SK-N-SH (cell line): ENCODE measurements at regions not wholly inside any gene's neighbourhood (a gene's known extent, or its start where the extent isn't known, plus 50 kb on each side); places are given as distances from the start of the nearest gene placed in this dataset.

ENCODE experiments used
- CTCF ChIA-PET: fragments of 300-600, 350-600 bp; formaldehyde crosslinking; extraction: SDS; loops from one replicate; lab custom pipeline; 2021; lab: Yijun Ruan, JAX
- POLR2A ChIA-PET: fragments of 350-600 bp; sonication (Branson Sonifier 250); formaldehyde crosslinking; extraction: SDS; loops from one replicate; lab custom pipeline; 2020; ENCODE audit warnings: antibody characterized with exemption, inconsistent platforms; lab: Yijun Ruan, JAX
- DNase-seq: peaks from one replicate; pipeline ENCODE4 v3.0.0; 2012
- H2AFZ ChIP-seq: fragments of 200-600 bp; sonication (generic); 2 replicates; pipeline ENCODE4 v1.8.1; 2016; ENCODE audit warnings: antibody characterized with exemption, mild to moderate bottlenecking, low read depth
- H3F3A ChIP-seq: fragments of 200-600 bp; sonication (generic); replicated peaks from 2 replicates; pipeline ENCODE3; 2016; ENCODE audit warnings: antibody characterized with exemption, mild to moderate bottlenecking; ENCODE audit not compliant: insufficient read depth
- H3K27ac ChIP-seq, 2 experiments: fragments of 200-500 bp in 1 of 2; fragments of 200-600 bp in 1 of 2; sonication (Bioruptor generic) in 1 of 2; sonication (generic), shearing (Covaris generic) in 1 of 2; 2 replicates each; pipeline versions ENCODE4 v1.5.1 to v1.6.1; 2014 to 2016; ENCODE audit warnings: low read depth in 2 of 2, inconsistent platforms in 1 of 2, low read length in 1 of 2, mild to moderate bottlenecking in 1 of 2, mixed read lengths in 1 of 2
- H3K27me3 ChIP-seq: fragments of 200-600 bp; sonication (generic), shearing (Covaris generic); 2 replicates; pipeline ENCODE4 v1.6.1; 2016; ENCODE audit warnings: mixed run types; ENCODE audit not compliant: insufficient read depth
- H3K36me3 ChIP-seq, 2 experiments: fragments of 200-500 bp in 1 of 2; fragments of 200-600 bp in 1 of 2; sonication (Bioruptor generic) in 1 of 2; sonication (generic) in 1 of 2; replicated peaks in 1 of 2; 2 replicates each; pipeline versions ENCODE3 to v1.5.1; 2014 to 2016; ENCODE audit warnings: low read length in 1 of 2, mild to moderate bottlenecking in 1 of 2; ENCODE audit not compliant: insufficient read depth in 2 of 2, control insufficient read depth in 1 of 2
- H3K4me1 ChIP-seq, 2 experiments: fragments of 200-500 bp in 1 of 2; fragments of 200-600 bp in 1 of 2; sonication (Bioruptor generic) in 1 of 2; sonication (generic), shearing (Covaris generic) in 1 of 2; 2 replicates each; pipeline versions ENCODE4 v1.5.1 to v1.6.1; 2014 to 2016; ENCODE audit warnings: low read depth in 1 of 2, low read length in 1 of 2, mixed run types in 1 of 2; ENCODE audit not compliant: insufficient read depth in 2 of 2, control insufficient read depth in 1 of 2
- H3K4me2 ChIP-seq: fragments of 200-600 bp; sonication (generic), shearing (Covaris generic); 2 replicates; pipeline ENCODE4 v1.6.1; 2017; ENCODE audit warnings: mixed run types
- H3K4me3 ChIP-seq, 2 experiments: fragments of 200-500 bp in 1 of 2; fragments of 200-600 bp in 1 of 2; sonication (Bioruptor generic) in 1 of 2; sonication (generic), shearing (Covaris generic) in 1 of 2; 2 replicates each; pipeline versions ENCODE4 v1.5.1 to v1.8.1; 2014 to 2016; ENCODE audit warnings: low read depth in 2 of 2, inconsistent platforms in 1 of 2, low read length in 1 of 2, mild to moderate bottlenecking in 1 of 2, mixed read lengths in 1 of 2, moderate library complexity in 1 of 2
- H3K79me2 ChIP-seq: fragments of 200-600 bp; sonication (generic); 2 replicates; pipeline ENCODE4 v1.8.1; 2017; ENCODE audit warnings: mild to moderate bottlenecking; ENCODE audit not compliant: insufficient read depth
- H3K9ac ChIP-seq: fragments of 200-600 bp; sonication (generic); 2 replicates; pipeline ENCODE4 v1.6.1; 2017; ENCODE audit warnings: mixed run types
- H3K9me2 ChIP-seq: fragments of 200-600 bp; sonication (generic); 2 replicates; pipeline ENCODE4 v1.6.1; 2017; ENCODE audit warnings: mixed run types
- H3K9me3 ChIP-seq: fragments of 200-600 bp; sonication (generic); 2 replicates; pipeline ENCODE4 v1.6.1; 2017; ENCODE audit warnings: mixed run types, mild to moderate bottlenecking, moderate library complexity
- H4K20me1 ChIP-seq: fragments of 200-600 bp; sonication (generic); 2 replicates; pipeline ENCODE4 v1.6.1; 2017; ENCODE audit warnings: mild to moderate bottlenecking, mixed run types; ENCODE audit not compliant: insufficient read depth
- CHD2 ChIP-seq: fragments of 150-350 bp; IDR thresholded peaks from 2 replicates; pipeline ENCODE4 v1.6.1; 2018; ENCODE audit warnings: low read length; ENCODE audit not compliant: partially characterized antibody
- ELF1 ChIP-seq: IDR thresholded peaks from 2 replicates; pipeline ENCODE4 v1.4.0; 2012
- EZH2phosphoT487 ChIP-seq: fragments of 200-600 bp; sonication (generic); IDR thresholded peaks from 2 replicates; pipeline ENCODE4 v1.6.1; 2017; ENCODE audit warnings: low read depth, mixed run types, mild to moderate bottlenecking, antibody characterized with exemption, moderate library complexity, borderline replicate concordance
- FOXJ3 ChIP-seq: sonication (generic); formaldehyde crosslinking; IDR thresholded peaks from 2 replicates; pipeline ENCODE4 v1.5.1; 2020; ENCODE audit warnings: mild to moderate bottlenecking, missing genetic modification reagents
- FOXM1 ChIP-seq: IDR thresholded peaks from 2 replicates; pipeline ENCODE4 v1.4.0; 2012; ENCODE audit warnings: low read depth, mild to moderate bottlenecking
- GABPA ChIP-seq: IDR thresholded peaks from 2 replicates; pipeline ENCODE4 v1.4.0; 2012; ENCODE audit warnings: low read depth, mild to moderate bottlenecking
- GATA2 ChIP-seq: sonication (generic); formaldehyde crosslinking; IDR thresholded peaks from 2 replicates; pipeline ENCODE4 v1.5.0; 2020; ENCODE audit warnings: mild to moderate bottlenecking, missing genetic modification reagents
- JUND ChIP-seq: IDR thresholded peaks from 2 replicates; pipeline ENCODE4 v1.4.0; 2012
- MEF2A ChIP-seq: IDR thresholded peaks from 2 replicates; pipeline ENCODE4 v1.4.0; 2012; ENCODE audit warnings: low read depth, borderline replicate concordance
- NRF1 ChIP-seq: IDR thresholded peaks from 2 replicates; pipeline ENCODE4 v1.6.1; 2012; ENCODE audit warnings: low read depth, mild to moderate bottlenecking, low read length
- RAD21 ChIP-seq: IDR thresholded peaks from 2 replicates; pipeline ENCODE4 v1.6.1; 2012; ENCODE audit warnings: mild to moderate bottlenecking, low read length
- RXRA ChIP-seq: IDR thresholded peaks from 2 replicates; pipeline ENCODE4 v1.4.0; 2012; ENCODE audit warnings: low read depth, mild to moderate bottlenecking, borderline replicate concordance
- SIN3A ChIP-seq: IDR thresholded peaks from 2 replicates; pipeline ENCODE4 v1.6.1; 2012; ENCODE audit warnings: low read depth, mild to moderate bottlenecking, low read length, moderate library complexity, borderline replicate concordance
- SMC3 ChIP-seq: IDR thresholded peaks from 2 replicates; pipeline ENCODE4 v1.6.1; 2012; ENCODE audit warnings: low read depth, low read length, improper control_type of control experiment
- TEAD4 ChIP-seq: IDR thresholded peaks from 2 replicates; pipeline ENCODE4 v1.4.0; 2012; ENCODE audit warnings: mild to moderate bottlenecking, borderline replicate concordance; ENCODE audit not compliant: insufficient read depth
- WGBS: methylation state at CpG from one replicate; pipeline ENCODE4 v1.1.6; 2017; ENCODE audit warnings: low lambda C conversion rate; 5-methylcytosine and 5-hydroxymethylcytosine counted together
- TF ChIP-seq, protein P1 (sequence below): IDR thresholded peaks from 2 replicates; pipeline ENCODE4; 2012
- TF ChIP-seq, protein P2 (sequence below): fragments of 150-350 bp; IDR thresholded peaks from 2 replicates; pipeline ENCODE4 v1.6.1; 2017; ENCODE audit warnings: antibody characterized with exemption, low read length, low read depth, borderline replicate concordance
- TF ChIP-seq, protein P3 (sequence below): IDR thresholded peaks from 2 replicates; pipeline ENCODE4 v1.6.1; 2012; ENCODE audit warnings: mild to moderate bottlenecking, low read depth, low read length, moderate library complexity
- TF ChIP-seq, protein P4 (sequence below): fragments of 200-600 bp; sonication (generic); IDR thresholded peaks from 2 replicates; pipeline ENCODE4 v1.6.1; 2017; ENCODE audit warnings: antibody characterized with exemption, mild to moderate bottlenecking, moderate library complexity

DNA sequence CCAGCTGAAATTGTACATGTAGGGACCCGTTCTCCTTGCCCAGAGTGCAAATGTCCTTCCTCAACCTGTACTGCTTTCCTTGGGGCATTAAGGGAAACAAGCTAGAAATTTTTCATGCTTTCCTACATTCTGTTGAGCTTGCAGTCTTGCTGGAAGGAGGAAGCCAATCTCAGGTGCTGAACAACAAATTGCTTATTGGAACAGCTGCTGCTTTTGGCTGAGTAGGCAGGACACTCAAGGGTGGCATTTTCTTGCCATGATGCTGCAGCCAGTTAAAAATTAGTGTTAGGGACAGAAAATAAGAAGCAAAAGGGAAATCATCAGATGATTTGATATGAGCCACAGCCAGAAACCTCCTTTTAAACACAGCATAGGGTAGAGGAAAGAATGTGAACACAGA lies 223.7 kb downstream of the QDPR start:
- no peak for DNase-seq
- H4K20me1 ChIP-seq, result no peaks in the 10 kb centered on the region
- peaks cover 0 to 3% of the 10 kb centered on the region in 2 experiments; a peak in 2 of 4 replicates for H3K4me1 ChIP-seq
- H3K9ac ChIP-seq, result no peak overlapping the region
- ChIA-PET POLR2A (no interaction called here), CTCF (no interaction called here)
- TF ChIP-seq, protein P1, sequence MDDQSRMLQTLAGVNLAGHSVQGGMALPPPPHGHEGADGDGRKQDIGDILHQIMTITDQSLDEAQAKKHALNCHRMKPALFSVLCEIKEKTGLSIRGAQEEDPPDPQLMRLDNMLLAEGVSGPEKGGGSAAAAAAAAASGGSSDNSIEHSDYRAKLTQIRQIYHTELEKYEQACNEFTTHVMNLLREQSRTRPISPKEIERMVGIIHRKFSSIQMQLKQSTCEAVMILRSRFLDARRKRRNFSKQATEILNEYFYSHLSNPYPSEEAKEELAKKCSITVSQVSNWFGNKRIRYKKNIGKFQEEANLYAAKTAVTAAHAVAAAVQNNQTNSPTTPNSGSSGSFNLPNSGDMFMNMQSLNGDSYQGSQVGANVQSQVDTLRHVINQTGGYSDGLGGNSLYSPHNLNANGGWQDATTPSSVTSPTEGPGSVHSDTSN, result no peak
- no peak for TF ChIP-seq JUND
- no peak for TF ChIP-seq EZH2phosphoT487
- TF ChIP-seq, protein P2, sequence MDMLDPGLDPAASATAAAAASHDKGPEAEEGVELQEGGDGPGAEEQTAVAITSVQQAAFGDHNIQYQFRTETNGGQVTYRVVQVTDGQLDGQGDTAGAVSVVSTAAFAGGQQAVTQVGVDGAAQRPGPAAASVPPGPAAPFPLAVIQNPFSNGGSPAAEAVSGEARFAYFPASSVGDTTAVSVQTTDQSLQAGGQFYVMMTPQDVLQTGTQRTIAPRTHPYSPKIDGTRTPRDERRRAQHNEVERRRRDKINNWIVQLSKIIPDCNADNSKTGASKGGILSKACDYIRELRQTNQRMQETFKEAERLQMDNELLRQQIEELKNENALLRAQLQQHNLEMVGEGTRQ, result no peak
- no peak for TF ChIP-seq SIN3A
- no peak for TF ChIP-seq GATA2 (CRISPR knock-in tag)
- no peak for TF ChIP-seq MEF2A
- TF ChIP-seq RXRA, result no peak
- no peaks in the 10 kb centered on the region for H3K79me2 ChIP-seq
- no peak overlapping the region for H2AFZ ChIP-seq
- WGBS, result 38% methylated on average over 1 of the region's 1 CpG
- no peaks in the 10 kb centered on the region for H3K27me3 ChIP-seq
- no peaks in the 10 kb centered on the region for H3F3A ChIP-seq
- H3K9me2 ChIP-seq, result no peaks in the 10 kb centered on the region
- H3K9me3 ChIP-seq, result no peaks in the 10 kb centered on the region
- no peak overlapping the region for H3K27ac ChIP-seq
- H3K36me3 ChIP-seq, result no peaks in the 10 kb centered on the region
- H3K4me2 ChIP-seq, result no peak overlapping the region
- H3K4me3 ChIP-seq, result no peak overlapping the region

DNA sequence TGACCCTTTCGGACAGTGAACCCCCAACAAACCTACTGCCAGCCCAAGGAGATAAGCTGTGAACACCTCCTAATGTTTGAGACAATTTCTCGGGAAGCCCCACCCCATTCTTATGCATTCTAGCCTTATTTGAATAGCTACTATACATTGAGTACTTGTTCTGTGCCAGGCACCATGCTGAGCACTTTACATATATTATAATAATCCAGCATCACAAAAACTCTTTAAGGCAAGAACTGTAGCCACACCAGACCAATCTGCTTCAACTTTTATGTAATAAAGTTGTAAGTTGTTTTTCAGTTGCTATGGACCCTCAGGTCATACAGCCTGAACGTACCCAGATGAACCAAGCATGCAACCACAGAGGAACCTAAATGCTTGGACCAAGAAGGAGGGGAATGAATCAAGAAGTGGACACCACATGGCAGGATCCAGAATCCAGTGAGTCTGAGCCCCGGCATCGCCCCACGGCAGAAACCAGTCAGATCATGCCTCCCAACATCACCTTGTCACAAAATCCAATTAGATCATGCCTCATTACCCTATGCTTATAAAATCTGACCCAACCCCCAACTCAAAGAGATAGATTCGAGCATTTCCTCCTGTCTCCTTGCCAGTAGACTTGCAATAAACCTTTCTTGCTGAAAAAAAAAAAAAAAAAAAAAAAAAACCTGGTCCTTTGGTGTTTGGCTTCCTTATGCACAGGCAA lies 225.0 kb downstream of the QDPR start:
- peaks cover 0 to 3% of the 10 kb centered on the region in 2 experiments; a peak in 2 of 4 replicates for H3K4me1 ChIP-seq
- H3K27me3 ChIP-seq, result no peaks in the 10 kb centered on the region
- H3K36me3 ChIP-seq, result no peaks in the 10 kb centered on the region
- no peak for DNase-seq
- no peak overlapping the region for H3K9ac ChIP-seq
- no peak overlapping the region for H3K4me2 ChIP-seq
- H3K27ac ChIP-seq, result no peak overlapping the region
- no peaks in the 10 kb centered on the region for H3K9me3 ChIP-seq
- ChIA-PET POLR2A (no interaction called here), CTCF (no interaction called here)
- no peak overlapping the region for H2AFZ ChIP-seq
- no peak overlapping the region for H3K4me3 ChIP-seq
- H3F3A ChIP-seq, result no peaks in the 10 kb centered on the region
- no peaks in the 10 kb centered on the region for H3K79me2 ChIP-seq
- no peaks in the 10 kb centered on the region for H3K9me2 ChIP-seq
- 44% methylated on average over 7 of the region's 7 CpGs for WGBS
- no peaks in the 10 kb centered on the region for H4K20me1 ChIP-seq
- TF ChIP-seq EZH2phosphoT487, result no peak
- no peak for TF ChIP-seq SMC3
- TF ChIP-seq FOXM1, result no peak
- TF ChIP-seq, protein P3, sequence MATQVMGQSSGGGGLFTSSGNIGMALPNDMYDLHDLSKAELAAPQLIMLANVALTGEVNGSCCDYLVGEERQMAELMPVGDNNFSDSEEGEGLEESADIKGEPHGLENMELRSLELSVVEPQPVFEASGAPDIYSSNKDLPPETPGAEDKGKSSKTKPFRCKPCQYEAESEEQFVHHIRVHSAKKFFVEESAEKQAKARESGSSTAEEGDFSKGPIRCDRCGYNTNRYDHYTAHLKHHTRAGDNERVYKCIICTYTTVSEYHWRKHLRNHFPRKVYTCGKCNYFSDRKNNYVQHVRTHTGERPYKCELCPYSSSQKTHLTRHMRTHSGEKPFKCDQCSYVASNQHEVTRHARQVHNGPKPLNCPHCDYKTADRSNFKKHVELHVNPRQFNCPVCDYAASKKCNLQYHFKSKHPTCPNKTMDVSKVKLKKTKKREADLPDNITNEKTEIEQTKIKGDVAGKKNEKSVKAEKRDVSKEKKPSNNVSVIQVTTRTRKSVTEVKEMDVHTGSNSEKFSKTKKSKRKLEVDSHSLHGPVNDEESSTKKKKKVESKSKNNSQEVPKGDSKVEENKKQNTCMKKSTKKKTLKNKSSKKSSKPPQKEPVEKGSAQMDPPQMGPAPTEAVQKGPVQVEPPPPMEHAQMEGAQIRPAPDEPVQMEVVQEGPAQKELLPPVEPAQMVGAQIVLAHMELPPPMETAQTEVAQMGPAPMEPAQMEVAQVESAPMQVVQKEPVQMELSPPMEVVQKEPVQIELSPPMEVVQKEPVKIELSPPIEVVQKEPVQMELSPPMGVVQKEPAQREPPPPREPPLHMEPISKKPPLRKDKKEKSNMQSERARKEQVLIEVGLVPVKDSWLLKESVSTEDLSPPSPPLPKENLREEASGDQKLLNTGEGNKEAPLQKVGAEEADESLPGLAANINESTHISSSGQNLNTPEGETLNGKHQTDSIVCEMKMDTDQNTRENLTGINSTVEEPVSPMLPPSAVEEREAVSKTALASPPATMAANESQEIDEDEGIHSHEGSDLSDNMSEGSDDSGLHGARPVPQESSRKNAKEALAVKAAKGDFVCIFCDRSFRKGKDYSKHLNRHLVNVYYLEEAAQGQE, result no peak
- TF ChIP-seq, protein P4, sequence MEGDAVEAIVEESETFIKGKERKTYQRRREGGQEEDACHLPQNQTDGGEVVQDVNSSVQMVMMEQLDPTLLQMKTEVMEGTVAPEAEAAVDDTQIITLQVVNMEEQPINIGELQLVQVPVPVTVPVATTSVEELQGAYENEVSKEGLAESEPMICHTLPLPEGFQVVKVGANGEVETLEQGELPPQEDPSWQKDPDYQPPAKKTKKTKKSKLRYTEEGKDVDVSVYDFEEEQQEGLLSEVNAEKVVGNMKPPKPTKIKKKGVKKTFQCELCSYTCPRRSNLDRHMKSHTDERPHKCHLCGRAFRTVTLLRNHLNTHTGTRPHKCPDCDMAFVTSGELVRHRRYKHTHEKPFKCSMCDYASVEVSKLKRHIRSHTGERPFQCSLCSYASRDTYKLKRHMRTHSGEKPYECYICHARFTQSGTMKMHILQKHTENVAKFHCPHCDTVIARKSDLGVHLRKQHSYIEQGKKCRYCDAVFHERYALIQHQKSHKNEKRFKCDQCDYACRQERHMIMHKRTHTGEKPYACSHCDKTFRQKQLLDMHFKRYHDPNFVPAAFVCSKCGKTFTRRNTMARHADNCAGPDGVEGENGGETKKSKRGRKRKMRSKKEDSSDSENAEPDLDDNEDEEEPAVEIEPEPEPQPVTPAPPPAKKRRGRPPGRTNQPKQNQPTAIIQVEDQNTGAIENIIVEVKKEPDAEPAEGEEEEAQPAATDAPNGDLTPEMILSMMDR, result no peak
- no peak for TF ChIP-seq CHD2
- TF ChIP-seq RAD21, result no peak
- no peak for TF ChIP-seq NRF1
- TF ChIP-seq GABPA, result no peak
- TF ChIP-seq TEAD4, result no peak
- no peak for TF ChIP-seq FOXJ3 (CRISPR knock-in tag)
- no peak for TF ChIP-seq ELF1
- TF ChIP-seq, protein P1, result no peak
